Thyroid gland (tissue), 4 donors: ENCODE measurements at regions not wholly inside any gene's neighbourhood (a gene's known extent, or its start where the extent isn't known, plus 50 kb on each side); places are given as distances from the start of the nearest gene placed in this dataset.
A peak's percentile ranks its signal among the peaks of the same experiment; 100 is the strongest.

Experiments
- DNase-seq, 2 donors: peaks; one replicate each; pipeline ENCODE4 v3.0.0-alpha.2; 2019
- H3K27ac ChIP-seq, 3 donors: fragments of 200-600 bp; sonication (generic); 1 replicate in 2 of 3; 2 replicates in 1 of 3; pipeline ENCODE4 v1.5.1; 2016 to 2019; ENCODE audit warnings: mild to moderate bottlenecking in 1 of 3, moderate library complexity in 1 of 3
- H3K27me3 ChIP-seq: fragments of 200-600 bp; sonication (generic); one replicate; pipeline ENCODE4 v1.5.1; 2019
- H3K36me3 ChIP-seq, 2 donors: fragments of 200-600 bp; sonication (generic); one replicate each; pipeline ENCODE4 v1.5.1; 2016 to 2019
- H3K4me1 ChIP-seq, 2 donors: fragments of 200-600 bp; sonication (generic); one replicate each; pipeline ENCODE4 v1.5.1; 2017 to 2019
- H3K4me3 ChIP-seq, 3 donors: fragments of 200-600 bp; sonication (generic); replicated peaks in 1 of 3; 1 replicate in 2 of 3; 2 replicates in 1 of 3; pipeline ENCODE4 v1.5.1; 2016; ENCODE audit warnings: mild to moderate bottlenecking in 1 of 3
- H3K9me3 ChIP-seq: fragments of 200-600 bp; sonication (generic); one replicate; pipeline ENCODE4 v1.5.1; 2017
- POLR2A ChIP-seq, 2 donors: fragments of 450-650 bp; IDR thresholded peaks; one replicate each; pipeline ENCODE4 v1.6.1; 2017; ENCODE audit warnings: antibody characterized with exemption in 2 of 2, mild to moderate bottlenecking in 2 of 2, moderate library complexity in 1 of 2
- WGBS, 2 donors: methylation state at CpG; one replicate each; pipeline ENCODE4 v1.1.5; 2017; 5-methylcytosine and 5-hydroxymethylcytosine counted together
- intact Hi-C: fragments of 100-400 bp; cut with DNase I; formaldehyde crosslinking; loops from one replicate; pipeline ENCODE4 v1.15.1; 2023
- TF ChIP-seq, protein P1 (sequence below), 6 experiments: fragments of 200-600 bp in 3 of 6; fragments of 450-650 bp in 3 of 6; sonication (generic) in 3 of 6; IDR thresholded peaks; one replicate each; pipeline ENCODE4 v1.5.1; 2016 to 2019; ENCODE audit warnings: antibody characterized with exemption in 6 of 6, mild to moderate bottlenecking in 2 of 6, inconsistent platforms in 1 of 6, moderate library complexity in 1 of 6

DNA sequence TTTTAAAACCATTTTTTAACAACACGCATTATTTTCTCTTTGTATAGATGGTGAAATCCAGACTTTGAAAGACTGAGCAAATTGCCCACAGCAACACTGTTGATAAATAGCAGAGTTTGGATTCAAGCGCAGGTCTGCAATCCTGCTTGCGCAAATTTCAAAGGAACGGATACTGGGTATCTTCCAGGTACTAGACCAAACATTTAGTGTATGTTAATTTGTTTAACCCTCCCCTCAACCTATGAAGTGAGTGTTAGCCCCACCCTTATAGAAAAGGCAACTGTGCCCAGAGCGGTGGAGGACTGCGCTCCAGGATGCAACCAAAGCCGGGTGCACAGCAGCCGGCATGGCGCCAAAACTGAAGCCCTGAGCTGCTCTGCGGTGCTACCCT, 103.8 kb downstream of the CPN2 start:
- Histone ChIP-seq H3K4me3 (no peak overlapping the region), H3K27ac (no peak overlapping the region), H3K9me3 (no peaks in the 10 kb centered on the region), H3K36me3 (no peaks in the 10 kb centered on the region), H3K4me1 (peaks cover 9 to 21% of the 10 kb centered on the region in 2 donors), H3K27me3 (no peaks in the 10 kb centered on the region)
- intact Hi-C loops = no loop called here
- whole genome bisulfite sequencing, 2 donors = 66 to 97% methylated on average over 10 of the region's 10 CpGs
- DNase-seq = peak in 1 of 2 donors; percentile 41
- TF ChIP-seq, protein P1, sequence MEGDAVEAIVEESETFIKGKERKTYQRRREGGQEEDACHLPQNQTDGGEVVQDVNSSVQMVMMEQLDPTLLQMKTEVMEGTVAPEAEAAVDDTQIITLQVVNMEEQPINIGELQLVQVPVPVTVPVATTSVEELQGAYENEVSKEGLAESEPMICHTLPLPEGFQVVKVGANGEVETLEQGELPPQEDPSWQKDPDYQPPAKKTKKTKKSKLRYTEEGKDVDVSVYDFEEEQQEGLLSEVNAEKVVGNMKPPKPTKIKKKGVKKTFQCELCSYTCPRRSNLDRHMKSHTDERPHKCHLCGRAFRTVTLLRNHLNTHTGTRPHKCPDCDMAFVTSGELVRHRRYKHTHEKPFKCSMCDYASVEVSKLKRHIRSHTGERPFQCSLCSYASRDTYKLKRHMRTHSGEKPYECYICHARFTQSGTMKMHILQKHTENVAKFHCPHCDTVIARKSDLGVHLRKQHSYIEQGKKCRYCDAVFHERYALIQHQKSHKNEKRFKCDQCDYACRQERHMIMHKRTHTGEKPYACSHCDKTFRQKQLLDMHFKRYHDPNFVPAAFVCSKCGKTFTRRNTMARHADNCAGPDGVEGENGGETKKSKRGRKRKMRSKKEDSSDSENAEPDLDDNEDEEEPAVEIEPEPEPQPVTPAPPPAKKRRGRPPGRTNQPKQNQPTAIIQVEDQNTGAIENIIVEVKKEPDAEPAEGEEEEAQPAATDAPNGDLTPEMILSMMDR (IDR thresholded peaks at IDR 0.05) = no peak
- TF ChIP-seq POLR2A (IDR thresholded peaks at IDR 0.05) = no peak

DNA sequence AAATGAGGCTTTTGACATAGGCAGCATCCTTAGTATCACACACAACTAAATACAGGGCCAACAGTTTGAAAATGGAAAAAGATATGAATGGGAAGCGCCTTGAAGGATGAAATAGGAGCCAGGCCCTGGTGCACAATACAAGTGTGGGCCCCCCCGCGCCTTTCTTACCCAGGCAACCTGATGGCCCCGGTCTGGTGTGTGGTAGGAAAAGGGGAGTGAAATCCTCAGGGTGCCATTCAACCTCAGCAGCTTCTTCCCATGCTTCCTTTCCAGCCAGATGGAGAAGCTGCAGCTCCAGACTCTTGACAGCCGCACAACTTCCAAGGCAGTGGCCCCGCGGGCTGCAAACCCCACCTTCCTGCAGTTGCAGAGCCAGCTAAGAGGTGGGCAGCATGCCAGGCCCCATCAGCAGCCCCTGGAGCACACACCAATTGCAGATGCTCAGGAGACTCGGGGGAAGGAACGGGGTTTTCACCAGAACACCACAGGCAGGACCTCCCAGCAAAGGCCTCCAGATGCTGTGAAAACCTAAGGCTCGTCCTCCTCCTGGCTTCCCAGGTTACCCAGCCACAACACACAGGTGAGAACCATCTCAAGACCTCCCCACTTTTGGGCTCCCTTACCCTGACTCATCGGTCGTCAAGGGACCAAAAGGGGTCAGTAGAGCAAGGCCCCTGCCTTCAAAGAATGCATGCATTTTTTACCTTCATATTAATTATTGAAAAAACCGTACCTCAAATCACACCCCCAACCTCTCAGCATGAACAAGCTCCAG, 101.6 kb downstream of the CPN2 start:
- Histone ChIP-seq H3K9me3 (no peaks in the 10 kb centered on the region), H3K36me3 (no peaks in the 10 kb centered on the region), H3K4me3 (no peak overlapping the region), H3K4me1 (peaks cover 9 to 31% of the 10 kb centered on the region in 2 donors), H3K27me3 (no peaks in the 10 kb centered on the region), H3K27ac (no peak overlapping the region)
- intact Hi-C loops = no loop called here
- DNase-seq = no peak
- TF ChIP-seq, protein P1 (IDR thresholded peaks at IDR 0.05) = no peak
- no peak for TF ChIP-seq POLR2A (IDR thresholded peaks at IDR 0.05)
- WGBS, 2 donors = 64 to 69% methylated on average over 10 to 11 of the region's 13 CpGs

DNA sequence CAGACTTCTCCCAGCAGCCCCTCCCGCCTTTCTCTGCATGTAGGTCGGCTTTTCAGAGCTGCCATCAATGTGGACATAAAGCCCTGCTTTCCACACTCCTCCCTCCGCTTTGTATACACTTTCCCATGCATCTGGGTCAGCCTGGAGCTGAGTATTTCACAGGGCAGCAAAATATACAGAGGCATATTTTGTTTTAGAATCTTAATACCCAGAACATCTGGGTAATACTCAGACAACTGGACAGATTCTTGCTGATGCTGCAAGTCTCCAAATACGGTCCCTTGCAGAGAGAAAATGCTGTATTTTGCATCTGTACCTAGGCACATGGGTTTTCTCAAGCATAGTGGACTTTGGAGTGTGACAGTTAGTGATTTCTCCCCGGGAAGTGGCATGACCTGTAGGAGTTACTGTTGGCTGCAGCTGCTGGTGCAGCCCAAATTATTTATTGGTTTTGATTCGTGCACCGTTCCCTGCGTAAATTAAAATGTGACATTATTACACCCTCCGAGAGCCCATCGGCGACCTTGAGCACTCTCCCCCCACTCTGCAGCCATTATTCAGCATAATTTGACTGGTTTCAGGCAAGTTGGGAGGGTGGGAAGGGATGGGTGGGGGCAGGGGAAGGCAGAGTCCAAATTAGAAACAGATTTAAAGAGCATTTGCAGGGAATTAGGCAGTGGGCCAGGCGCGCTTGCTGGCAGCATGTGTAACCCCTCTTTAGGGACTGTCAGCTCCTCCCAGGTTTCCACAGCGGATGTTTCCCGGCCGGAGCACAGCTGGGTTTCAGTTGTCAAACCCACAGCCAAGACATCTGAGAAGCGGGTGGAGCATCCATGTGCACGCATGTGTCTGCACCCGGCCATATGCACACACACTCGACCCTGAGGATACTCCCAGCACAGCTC, 100.8 kb downstream of the CPN2 start:
- Histone ChIP-seq H3K4me1 (peaks cover 9 to 32% of the 10 kb centered on the region in 2 donors), H3K4me3 (no peak overlapping the region), H3K9me3 (no peaks in the 10 kb centered on the region), H3K27me3 (no peaks in the 10 kb centered on the region), H3K27ac (no peak overlapping the region), H3K36me3 (no peaks in the 10 kb centered on the region)
- 66 to 68% methylated on average over 14 to 20 of the region's 20 CpGs for WGBS, 2 donors
- TF ChIP-seq, protein P1 (IDR thresholded peaks at IDR 0.05) = no peak
- TF ChIP-seq POLR2A (IDR thresholded peaks at IDR 0.05) = no peak
- no peak for DNase-seq
- intact Hi-C loops = no loop called here

DNA sequence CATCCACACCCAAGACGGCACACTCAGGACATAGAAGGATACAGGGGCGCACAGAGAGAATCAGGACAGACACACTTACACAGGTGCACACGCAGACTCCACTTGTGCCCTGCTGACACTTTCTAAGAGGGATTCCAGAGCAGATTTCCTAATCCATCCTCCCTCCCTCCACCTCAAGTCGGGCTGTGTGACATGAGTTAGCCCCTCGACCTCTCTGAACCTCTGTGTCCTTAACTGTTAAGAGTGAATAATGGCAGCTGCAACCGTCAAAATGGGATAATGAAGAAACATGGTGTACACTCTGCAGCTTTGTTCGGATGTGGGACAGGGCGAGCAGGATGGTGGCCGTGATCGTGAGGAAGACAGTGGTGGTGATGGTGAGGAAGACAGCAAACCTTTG, 100.1 kb downstream of the CPN2 start:
- DNase-seq = no peak
- Histone ChIP-seq H3K4me1 (peaks cover 9 to 32% of the 10 kb centered on the region in 2 donors), H3K4me3 (no peak overlapping the region), H3K9me3 (no peaks in the 10 kb centered on the region), H3K36me3 (no peaks in the 10 kb centered on the region), H3K27ac (no peak overlapping the region), H3K27me3 (no peaks in the 10 kb centered on the region)
- intact Hi-C loops = no loop called here
- WGBS, 2 donors = 83 to 84% methylated on average over 7 to 10 of the region's 10 CpGs
- TF ChIP-seq POLR2A (IDR thresholded peaks at IDR 0.05) = no peak
- TF ChIP-seq, protein P1 (IDR thresholded peaks at IDR 0.05) = no peak

DNA sequence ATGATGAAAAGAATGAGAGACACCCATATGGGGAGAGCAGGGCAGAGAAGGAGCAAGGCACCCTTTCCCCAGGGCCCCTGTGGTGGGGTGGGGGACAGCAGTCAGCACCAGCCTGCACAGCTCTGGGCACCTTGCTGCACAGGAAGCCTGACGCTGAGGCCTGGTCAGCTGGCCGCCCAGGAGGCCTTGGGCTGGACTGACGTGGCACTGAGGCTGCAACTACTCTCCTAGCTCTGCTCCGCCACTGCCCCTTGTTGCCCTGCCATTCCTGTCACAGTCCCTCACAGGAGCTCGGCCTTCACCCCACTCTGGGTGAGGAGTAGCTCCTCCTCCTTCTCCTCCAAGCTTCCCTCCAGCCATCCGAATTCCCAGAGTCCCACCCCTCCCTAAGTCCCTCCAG, 99.7 kb downstream of the CPN2 start:
- Histone ChIP-seq H3K27ac (peak overlapping the region in 1 of 3 donors; percentile 29), H3K36me3 (no peaks in the 10 kb centered on the region), H3K9me3 (no peaks in the 10 kb centered on the region), H3K4me3 (no peak overlapping the region), H3K27me3 (no peaks in the 10 kb centered on the region), H3K4me1 (peaks cover 9 to 32% of the 10 kb centered on the region in 2 donors)
- intact Hi-C loops = no loop called here
- no peak for DNase-seq
- 76 to 88% methylated on average over 5 to 6 of the region's 6 CpGs for WGBS, 2 donors
- TF ChIP-seq POLR2A (IDR thresholded peaks at IDR 0.05) = no peak
- TF ChIP-seq, protein P1 (IDR thresholded peaks at IDR 0.05) = no peak
